H9 (cell line): ENCODE measurements at regions not wholly inside any gene's neighbourhood (a gene's known extent, or its start where the extent isn't known, plus 50 kb on each side); places are given as distances from the start of the nearest gene placed in this dataset.

ENCODE experiments used
- DNase-seq: peaks from one replicate; pipeline ENCODE4 v3.0.0-alpha.2; 2017
- H2AFZ ChIP-seq: one replicate; pipeline ENCODE4 v1.6.1; 2013; ENCODE audit warnings: mild to moderate bottlenecking, low read length, control low read depth, moderate library complexity
- H2AK5ac ChIP-seq: 2 replicates; pipeline ENCODE4 v1.6.1; 2013; ENCODE audit warnings: low read length, control low read depth, mixed read lengths; ENCODE audit not compliant: insufficient read length
- H2BK120ac ChIP-seq: one replicate; pipeline ENCODE4 v1.6.1; 2013; ENCODE audit warnings: low read depth, mild to moderate bottlenecking, low read length, control low read depth, inconsistent platforms; ENCODE audit not compliant: poor library complexity, severe bottlenecking
- H2BK12ac ChIP-seq: 2 replicates; pipeline ENCODE4 v1.6.1; 2013; ENCODE audit warnings: low read length, control low read depth, mixed read lengths, low read depth; ENCODE audit not compliant: insufficient read length
- H2BK15ac ChIP-seq: 2 replicates; pipeline ENCODE4 v1.6.1; 2013; ENCODE audit warnings: low read depth, low read length, control low read depth
- H2BK20ac ChIP-seq: one replicate; pipeline ENCODE4 v1.6.1; 2013; ENCODE audit warnings: low read depth, mild to moderate bottlenecking, low read length, control low read depth, inconsistent platforms; ENCODE audit not compliant: poor library complexity, severe bottlenecking
- H2BK5ac ChIP-seq: 2 replicates; pipeline ENCODE4 v1.6.1; 2013; ENCODE audit warnings: low read length, control low read depth, mixed read lengths; ENCODE audit not compliant: insufficient read length
- H3K14ac ChIP-seq: 2 replicates; pipeline ENCODE4 v1.6.1; 2013; ENCODE audit warnings: low read length, control low read depth; ENCODE audit not compliant: insufficient read depth
- H3K18ac ChIP-seq: 2 replicates; pipeline ENCODE4 v1.6.1; 2013; ENCODE audit warnings: low read depth, mild to moderate bottlenecking, mixed read lengths, low read length, control low read depth; ENCODE audit not compliant: insufficient read length
- H3K23ac ChIP-seq: 2 replicates; pipeline ENCODE4 v1.6.1; 2013; ENCODE audit warnings: low read length, control low read depth, mixed read lengths, low read depth; ENCODE audit not compliant: insufficient read length
- H3K23me2 ChIP-seq: 2 replicates; pipeline ENCODE4 v1.6.1; 2013; ENCODE audit warnings: low read depth, mild to moderate bottlenecking, mixed read lengths, low read length, control low read depth; ENCODE audit not compliant: insufficient read length, poor library complexity, severe bottlenecking
- H3K27ac ChIP-seq: 2 replicates; pipeline ENCODE4 v1.5.1; 2013; ENCODE audit warnings: low read length, control low read depth, mixed read lengths, low read depth; ENCODE audit not compliant: insufficient read length
- H3K27me3 ChIP-seq: 2 replicates; pipeline ENCODE4 v1.6.1; 2013; ENCODE audit warnings: low read length, control low read depth, inconsistent platforms; ENCODE audit not compliant: insufficient read depth
- H3K4ac ChIP-seq: 2 replicates; pipeline ENCODE4 v1.6.1; 2013; ENCODE audit warnings: low read depth, mild to moderate bottlenecking, control low read depth, inconsistent platforms, low read length, moderate library complexity
- H3K4me1 ChIP-seq: 2 replicates; pipeline ENCODE4 v1.6.1; 2013; ENCODE audit warnings: low read length, control low read depth, inconsistent platforms; ENCODE audit not compliant: insufficient read depth
- H3K4me2 ChIP-seq: 2 replicates; pipeline ENCODE4 v1.6.1; 2013; ENCODE audit warnings: low read length, control low read depth, mixed read lengths; ENCODE audit not compliant: insufficient read length, insufficient read depth
- H3K56ac ChIP-seq: 2 replicates; pipeline ENCODE4 v1.6.1; 2013; ENCODE audit warnings: low read depth, mild to moderate bottlenecking, mixed read lengths, low read length, control low read depth; ENCODE audit not compliant: insufficient read length
- H3K79me1 ChIP-seq: 2 replicates; pipeline ENCODE4 v1.6.1; 2013; ENCODE audit warnings: low read depth, mild to moderate bottlenecking, moderate library complexity, low read length, control low read depth, inconsistent platforms; ENCODE audit not compliant: insufficient read depth, poor library complexity, severe bottlenecking
- H3K79me2 ChIP-seq: 2 replicates; pipeline ENCODE4 v1.6.1; 2013; ENCODE audit warnings: low read length, control low read depth, inconsistent platforms; ENCODE audit not compliant: insufficient read depth
- H3K9ac ChIP-seq: 2 replicates; pipeline ENCODE4 v1.6.1; 2013; ENCODE audit warnings: low read length, control low read depth, mixed read lengths; ENCODE audit not compliant: insufficient read length; ENCODE audit errors: extremely low read depth
- H3K9me3 ChIP-seq: one replicate; pipeline ENCODE4 v1.6.1; 2013; ENCODE audit warnings: low read depth, low read length, inconsistent platforms; ENCODE audit not compliant: control insufficient read depth
- H3T11ph ChIP-seq: one replicate; pipeline ENCODE4 v1.6.1; 2013; ENCODE audit warnings: mild to moderate bottlenecking, low read length, control low read depth, inconsistent platforms
- H4K20me1 ChIP-seq: one replicate; pipeline ENCODE4 v1.6.1; 2013; ENCODE audit not compliant: control insufficient read depth, insufficient read length, insufficient read depth
- H4K5ac ChIP-seq: 2 replicates; pipeline ENCODE4 v1.6.1; 2013; ENCODE audit warnings: low read depth, mild to moderate bottlenecking, mixed read lengths, low read length, control low read depth; ENCODE audit not compliant: insufficient read length
- H4K8ac ChIP-seq: replicated peaks from 2 replicates; pipeline ENCODE4 v1.6.1; 2013; ENCODE audit warnings: low read length, control low read depth, mixed read lengths, low read depth; ENCODE audit not compliant: insufficient read length
- H4K91ac ChIP-seq: 2 replicates; pipeline ENCODE4 v1.6.1; 2013; ENCODE audit warnings: low read depth, mild to moderate bottlenecking, moderate library complexity, mixed read lengths, low read length, control low read depth; ENCODE audit not compliant: insufficient read length
- H3K27ac Mint-ChIP-seq, 3 experiments: 2 replicates in 2 of 3; 3 replicates in 1 of 3; pipeline ENCODE4 v1.8.0; 2020 to 2021; ENCODE audit warnings: mixed read lengths in 3 of 3, mild to moderate bottlenecking in 1 of 3, moderate library complexity in 1 of 3
- H3K27me3 Mint-ChIP-seq: 2 replicates; pipeline ENCODE4 v1.8.0; 2021; ENCODE audit warnings: low read depth, mild to moderate bottlenecking, moderate library complexity, mixed read lengths
- H3K36me3 Mint-ChIP-seq, 3 experiments: 2 replicates in 2 of 3; 3 replicates in 1 of 3; pipeline ENCODE4 v1.8.0; 2020 to 2021; ENCODE audit warnings: low read depth in 3 of 3, mixed read lengths in 3 of 3; ENCODE audit not compliant: insufficient read depth in 1 of 3
- H3K4me1 Mint-ChIP-seq, 2 experiments: 2 replicates each; pipeline ENCODE4 v1.8.0; 2020; ENCODE audit warnings: mixed read lengths in 2 of 2
- H3K4me3 Mint-ChIP-seq, 2 experiments: 2 replicates in 1 of 2; 3 replicates in 1 of 2; pipeline ENCODE4 v1.8.0; 2020 to 2021; ENCODE audit warnings: mild to moderate bottlenecking in 2 of 2, mixed read lengths in 2 of 2, moderate library complexity in 1 of 2
- H3K9me3 Mint-ChIP-seq, 2 experiments: 2 replicates in 1 of 2; 3 replicates in 1 of 2; pipeline ENCODE4 v1.8.0; 2020; ENCODE audit warnings: mild to moderate bottlenecking in 2 of 2, mixed read lengths in 2 of 2, moderate library complexity in 1 of 2
- WGBS: extraction: QIAGEN DNeasy Blood & Tissue Kit; methylation state at CpG from one replicate; pipeline ENCODE4 v1.1.7; 2013; ENCODE audit warnings: missing lambda C conversion rate, low lambda C conversion rate, mixed read lengths; ENCODE audit not compliant: insufficient read length; ENCODE audit errors: extremely low coverage; 5-methylcytosine and 5-hydroxymethylcytosine counted together
- TF ChIP-seq, protein P1 (sequence below): fragments of 200-600 bp; sonication (generic); conservative IDR thresholded peaks from 3 replicates; pipeline ENCODE4 v1.8.0; 2021; ENCODE audit warnings: antibody characterized with exemption, mild to moderate bottlenecking

GRCh38 chr14:51516706-51517395 lies 134.9 kb upstream of the FRMD6 start:
- Histone ChIP-seq H3K23ac (no peak overlapping the region), H2BK5ac (no peak overlapping the region), H4K91ac (no peak overlapping the region), H3K23me2 (no peaks in the 10 kb centered on the region), H2BK20ac (no peak overlapping the region), H3K4me2 (no peak overlapping the region), H3T11ph (no peak overlapping the region), H3K9me3 (no peaks in the 10 kb centered on the region), H3K14ac (no peak overlapping the region), H2AFZ (no peak overlapping the region), H3K79me2 (no peaks in the 10 kb centered on the region), H3K27ac (no peak overlapping the region), H2AK5ac (no peak overlapping the region), H3K4me1 (0 out of 2 replicates have a peak, but pooled peaks cover 3% of the 10 kb centered on the region), H4K20me1 (no peaks in the 10 kb centered on the region), H3K27me3 (no peaks in the 10 kb centered on the region), H3K79me1 (no peaks in the 10 kb centered on the region), H2BK120ac (no peak overlapping the region), H2BK15ac (no peak overlapping the region), H3K56ac (no peak overlapping the region), H3K18ac (no peak overlapping the region), H3K9ac (no peak overlapping the region), H4K8ac (no peak overlapping the region), H2BK12ac (no peak overlapping the region), H3K4ac (no peak overlapping the region), H4K5ac (no peak overlapping the region)
- TF ChIP-seq, protein P1, sequence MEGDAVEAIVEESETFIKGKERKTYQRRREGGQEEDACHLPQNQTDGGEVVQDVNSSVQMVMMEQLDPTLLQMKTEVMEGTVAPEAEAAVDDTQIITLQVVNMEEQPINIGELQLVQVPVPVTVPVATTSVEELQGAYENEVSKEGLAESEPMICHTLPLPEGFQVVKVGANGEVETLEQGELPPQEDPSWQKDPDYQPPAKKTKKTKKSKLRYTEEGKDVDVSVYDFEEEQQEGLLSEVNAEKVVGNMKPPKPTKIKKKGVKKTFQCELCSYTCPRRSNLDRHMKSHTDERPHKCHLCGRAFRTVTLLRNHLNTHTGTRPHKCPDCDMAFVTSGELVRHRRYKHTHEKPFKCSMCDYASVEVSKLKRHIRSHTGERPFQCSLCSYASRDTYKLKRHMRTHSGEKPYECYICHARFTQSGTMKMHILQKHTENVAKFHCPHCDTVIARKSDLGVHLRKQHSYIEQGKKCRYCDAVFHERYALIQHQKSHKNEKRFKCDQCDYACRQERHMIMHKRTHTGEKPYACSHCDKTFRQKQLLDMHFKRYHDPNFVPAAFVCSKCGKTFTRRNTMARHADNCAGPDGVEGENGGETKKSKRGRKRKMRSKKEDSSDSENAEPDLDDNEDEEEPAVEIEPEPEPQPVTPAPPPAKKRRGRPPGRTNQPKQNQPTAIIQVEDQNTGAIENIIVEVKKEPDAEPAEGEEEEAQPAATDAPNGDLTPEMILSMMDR, result no peak
- Mint-ChIP-seq H3K27ac (no peak overlapping the region; a peak in 1 of 7 replicates), H3K36me3 (no peaks in the 10 kb centered on the region), H3K27me3 (no peaks in the 10 kb centered on the region), H3K9me3 (no peaks in the 10 kb centered on the region), H3K4me3 (no peak overlapping the region), H3K4me1 (peaks cover 10 to 13% of the 10 kb centered on the region in 2 experiments)
- DNase-seq, result no peak
- no CpG with 5 or more reads among the region's 4 CpGs for WGBS
